IPS DF 6.9 (cell line): ENCODE measurements at regions not wholly inside any gene's neighbourhood (a gene's known extent, or its start where the extent isn't known, plus 50 kb on each side); places are given as distances from the start of the nearest gene placed in this dataset.

Experiments used
- DNase-seq: peaks from one replicate; pipeline ENCODE4 v3.0.0-alpha.2; 2013; ENCODE audit warnings: low read depth, low spot score
- H3K27ac ChIP-seq: one replicate; pipeline ENCODE4 v1.5.1; 2013; ENCODE audit warnings: low read length, control low read depth
- H3K27me3 ChIP-seq: 2 replicates; pipeline ENCODE4 v1.6.1; 2013; ENCODE audit warnings: mild to moderate bottlenecking, low read length; ENCODE audit not compliant: control insufficient read depth, insufficient read depth
- H3K36me3 ChIP-seq: 2 replicates; pipeline ENCODE4 v1.6.1; 2013; ENCODE audit warnings: low read length; ENCODE audit not compliant: control insufficient read depth, insufficient read depth
- H3K4me1 ChIP-seq: 2 replicates; pipeline ENCODE4 v1.6.1; 2013; ENCODE audit warnings: low read length; ENCODE audit not compliant: control insufficient read depth, insufficient read depth
- H3K4me3 ChIP-seq: 2 replicates; pipeline ENCODE4 v1.5.1; 2013; ENCODE audit warnings: mild to moderate bottlenecking, low read length
- H3K9me3 ChIP-seq: 2 replicates; pipeline ENCODE4 v1.6.1; 2013; ENCODE audit warnings: low read length, inconsistent platforms; ENCODE audit not compliant: control insufficient read depth, insufficient read depth
- WGBS: extraction: QIAGEN DNeasy Blood & Tissue Kit; methylation state at CpG from one replicate; pipeline ENCODE4 v1.1.7; 2013; ENCODE audit warnings: mixed read lengths, missing lambda C conversion rate; ENCODE audit not compliant: insufficient read length, insufficient coverage; 5-methylcytosine and 5-hydroxymethylcytosine counted together

GRCh38 chr15:100738614-100739013 is 136.2 kb downstream of the ASB7 start:
- Histone ChIP-seq H3K27me3 (no peaks in the 10 kb centered on the region), H3K4me1 (no peaks in the 10 kb centered on the region), H3K36me3 (no peaks in the 10 kb centered on the region), H3K4me3 (no peak overlapping the region), H3K27ac (no peak overlapping the region), H3K9me3 (no peaks in the 10 kb centered on the region)
- no CpG with 5 or more reads among the region's 5 CpGs for WGBS
- DNase-seq: no peak

GRCh38 chr15:100740138-100740537 is 137.7 kb downstream of the ASB7 start:
- Histone ChIP-seq H3K27ac (no peak overlapping the region), H3K9me3 (no peaks in the 10 kb centered on the region), H3K4me3 (no peak overlapping the region), H3K36me3 (no peaks in the 10 kb centered on the region), H3K27me3 (no peaks in the 10 kb centered on the region), H3K4me1 (no peaks in the 10 kb centered on the region)
- WGBS: no CpG with 5 or more reads among the region's 2 CpGs
- no peak for DNase-seq

GRCh38 chr15:100751585-100751984 is 128.0 kb upstream of the ALDH1A3 start:
- Histone ChIP-seq H3K9me3 (no peaks in the 10 kb centered on the region), H3K4me1 (no peaks in the 10 kb centered on the region), H3K27me3 (no peaks in the 10 kb centered on the region), H3K36me3 (no peaks in the 10 kb centered on the region), H3K27ac (no peak overlapping the region), H3K4me3 (no peak overlapping the region)
- no peak for DNase-seq
- no CpG with 5 or more reads among the region's 3 CpGs for WGBS

- H3K27ac ChIP-seq: no peak overlapping the region
- WGBS: no CpG with 5 or more reads among the region's 1 CpG
- no peaks in the 10 kb centered on the region for H3K27me3 ChIP-seq
- no peak for DNase-seq
- no peaks in the 10 kb centered on the region for H3K36me3 ChIP-seq
- H3K4me1 ChIP-seq: no peaks in the 10 kb centered on the region
- no peak overlapping the region for H3K4me3 ChIP-seq
- H3K9me3 ChIP-seq: no peaks in the 10 kb centered on the region
Measured at GRCh38 chr15:100753503-100753902, 126.1 kb upstream of the ALDH1A3 start.

GRCh38 chr15:100757661-100758060 is 122.0 kb upstream of the ALDH1A3 start:
- no CpG with 5 or more reads among the region's 1 CpG for WGBS
- H3K27ac ChIP-seq: no peak overlapping the region
- no peaks in the 10 kb centered on the region for H3K9me3 ChIP-seq
- no peaks in the 10 kb centered on the region for H3K27me3 ChIP-seq
- no peak overlapping the region for H3K4me3 ChIP-seq
- DNase-seq: no peak
- no peaks in the 10 kb centered on the region for H3K4me1 ChIP-seq
- no peaks in the 10 kb centered on the region for H3K36me3 ChIP-seq

DNA sequence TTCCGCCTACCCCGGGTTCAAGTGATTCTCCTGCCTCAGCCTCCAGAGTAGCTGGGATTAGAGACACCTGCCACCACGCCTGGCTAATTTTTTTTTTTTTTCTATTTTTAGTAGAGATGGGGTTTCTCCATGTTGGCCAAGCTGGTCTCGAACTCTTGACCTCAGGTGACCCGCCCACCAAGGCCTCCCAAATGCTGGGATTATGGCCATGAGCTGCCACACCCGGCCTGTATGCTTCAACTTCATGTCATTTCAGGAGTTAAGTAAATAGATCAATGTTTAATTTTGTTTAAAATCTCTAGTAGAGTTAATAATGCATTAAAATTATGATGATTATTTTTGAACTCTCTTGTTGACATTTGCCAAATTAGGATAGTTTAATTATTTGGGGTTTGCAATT is 121.1 kb upstream of the ALDH1A3 start:
- H3K27me3 ChIP-seq: no peaks in the 10 kb centered on the region
- no peaks in the 10 kb centered on the region for H3K36me3 ChIP-seq
- no peak overlapping the region for H3K27ac ChIP-seq
- H3K4me3 ChIP-seq: no peak overlapping the region
- H3K9me3 ChIP-seq: no peaks in the 10 kb centered on the region
- no peak for DNase-seq
- H3K4me1 ChIP-seq: no peaks in the 10 kb centered on the region
- no CpG with 5 or more reads among the region's 6 CpGs for WGBS

- no peaks in the 10 kb centered on the region for H3K4me1 ChIP-seq
- H3K4me3 ChIP-seq: no peak overlapping the region
- no peak overlapping the region for H3K27ac ChIP-seq
- no CpG with 5 or more reads among the region's 6 CpGs for WGBS
- H3K36me3 ChIP-seq: no peaks in the 10 kb centered on the region
- H3K27me3 ChIP-seq: no peaks in the 10 kb centered on the region
- no peak for DNase-seq
- no peaks in the 10 kb centered on the region for H3K9me3 ChIP-seq
Measured at GRCh38 chr15:100759106-100759505, 120.5 kb upstream of the ALDH1A3 start.

- H3K27ac ChIP-seq: no peak overlapping the region
- H3K4me3 ChIP-seq: no peak overlapping the region
- DNase-seq: no peak
Measured at GRCh38 chr15:100759698-100760356, 119.8 kb upstream of the ALDH1A3 start.

GRCh38 chr15:100760357-100760903 is 119.2 kb upstream of the ALDH1A3 start:
- Histone ChIP-seq H3K27ac (no peak overlapping the region), H3K9me3 (no peaks in the 10 kb centered on the region), H3K4me3 (no peak overlapping the region), H3K27me3 (no peaks in the 10 kb centered on the region), H3K36me3 (no peaks in the 10 kb centered on the region), H3K4me1 (no peaks in the 10 kb centered on the region)
- no peak for DNase-seq
- no CpG with 5 or more reads among the region's 6 CpGs for WGBS

More at GRCh38 chr15:100759698-100760356, 119.8 kb upstream of the ALDH1A3 start:
- WGBS: no CpG with 5 or more reads among the region's 12 CpGs
- H3K4me1 ChIP-seq: no peaks in the 10 kb centered on the region
- H3K9me3 ChIP-seq: no peaks in the 10 kb centered on the region
- no peaks in the 10 kb centered on the region for H3K36me3 ChIP-seq
- H3K27me3 ChIP-seq: no peaks in the 10 kb centered on the region

DNA sequence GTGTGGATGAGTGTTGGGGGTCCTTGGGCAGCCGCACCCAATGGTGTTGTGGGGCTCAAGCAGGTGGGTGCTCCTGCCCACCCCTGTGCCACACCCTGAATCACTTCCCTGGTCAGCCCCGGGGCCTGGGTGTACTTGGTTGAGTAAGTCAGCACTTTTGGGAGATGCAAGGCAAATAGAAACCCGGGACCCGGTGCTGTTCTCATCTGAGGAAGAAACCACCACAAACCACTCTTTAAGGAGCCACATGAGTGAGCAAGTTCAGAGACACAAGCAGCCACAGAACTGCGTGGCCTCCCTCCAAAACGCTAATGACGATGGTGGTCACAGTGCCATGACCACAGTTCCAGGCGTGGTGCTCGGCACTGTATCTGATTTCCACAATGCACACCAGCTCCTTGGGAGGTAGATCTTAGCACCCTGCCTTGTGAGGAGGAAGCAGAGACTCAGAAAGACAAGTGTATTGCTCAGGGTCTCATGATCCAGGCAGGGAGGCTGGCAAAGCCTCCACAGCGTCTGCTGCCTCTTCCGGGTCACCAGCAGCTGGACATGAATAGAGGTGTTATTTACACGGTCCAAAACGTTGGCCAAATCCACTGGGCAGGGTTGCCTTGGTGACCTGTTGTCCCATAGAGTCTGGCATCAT is 118.2 kb upstream of the ALDH1A3 start:
- no peaks in the 10 kb centered on the region for H3K36me3 ChIP-seq
- H3K9me3 ChIP-seq: no peaks in the 10 kb centered on the region
- H3K4me1 ChIP-seq: no peaks in the 10 kb centered on the region
- no peak overlapping the region for H3K27ac ChIP-seq
- no peaks in the 10 kb centered on the region for H3K27me3 ChIP-seq
- H3K4me3 ChIP-seq: no peak overlapping the region
- DNase-seq: no peak
- WGBS: no CpG with 5 or more reads among the region's 13 CpGs

GRCh38 chr15:100762289-100762688 is 117.3 kb upstream of the ALDH1A3 start:
- H3K9me3 ChIP-seq: no peaks in the 10 kb centered on the region
- DNase-seq: no peak
- no CpG with 5 or more reads among the region's 12 CpGs for WGBS
- H3K27ac ChIP-seq: no peak overlapping the region
- no peak overlapping the region for H3K4me3 ChIP-seq
- H3K4me1 ChIP-seq: no peaks in the 10 kb centered on the region
- no peaks in the 10 kb centered on the region for H3K27me3 ChIP-seq
- no peaks in the 10 kb centered on the region for H3K36me3 ChIP-seq
